HCT116 (cell line): ENCODE measurements at regions not wholly inside any gene's neighbourhood (a gene's known extent, or its start where the extent isn't known, plus 50 kb on each side); places are given as distances from the start of the nearest gene placed in this dataset.

ENCODE experiments used
- ATAC-seq: fragments of 200-7000 bp; cut with Tn5 transposase; 2 replicates; pipeline ENCODE4 v1.9.1; 2020; ENCODE audit warnings: mild to moderate bottlenecking, moderate library complexity
- BruUV-seq: library from RNA; stranded (reverse); fragments of 400-500 nt; replicated peaks from 2 replicates; lab custom pipeline; 2021; lab: Mats Ljungman, UMichigan
- CTCF ChIA-PET: fragments of 300-600 bp; sonication (Branson Sonifier 250); formaldehyde crosslinking; loops from one replicate; lab custom pipeline; 2021; ENCODE audit warnings: antibody characterized with exemption; lab: Charles Lee
- POLR2A ChIA-PET: fragments of 300-600, 350-600 bp; sonication (Branson Sonifier 250); formaldehyde crosslinking; loops from one replicate; lab custom pipeline; 2021; ENCODE audit warnings: antibody characterized with exemption; lab: Charles Lee
- RAD21 ChIA-PET, 2 experiments: fragments of 300-600 bp; sonication (Branson Sonifier 250); formaldehyde crosslinking; loops; one replicate each; lab custom pipeline; 2023; ENCODE audit warnings: low total read pairs in 2 of 2; ENCODE audit not compliant: uncharacterized antibody in 2 of 2, unreplicated experiment in 2 of 2, low non-redundant PET in 1 of 2; lab: Charles Lee
- DNase-seq: peaks from one replicate; pipeline ENCODE4 v3.0.0-alpha.2; 2010; ENCODE audit warnings: low read depth, low spot score
- H2AFZ ChIP-seq: fragments of 200-600 bp; shearing (Covaris generic), sonication (generic); 2 replicates; pipeline ENCODE4 v1.6.1; 2017; ENCODE audit warnings: low read depth, mixed run types, mixed read lengths, antibody characterized with exemption, low read length; ENCODE audit not compliant: poor library complexity, severe bottlenecking
- H3K27ac ChIP-seq: 2 replicates; pipeline ENCODE4 v1.5.1; 2012; ENCODE audit warnings: low read depth, low read length
- H3K27me3 ChIP-seq: fragments of 200-600 bp; sonication (generic); 2 replicates; pipeline ENCODE4 v1.6.1; 2016; ENCODE audit warnings: mixed run types, low read length, mixed read lengths; ENCODE audit not compliant: insufficient read depth
- H3K36me3 ChIP-seq, 2 experiments: fragments of 200-500 bp in 1 of 2; fragments of 200-600 bp in 1 of 2; sonication (Bioruptor generic) in 1 of 2; sonication (generic) in 1 of 2; 2 replicates each; pipeline versions ENCODE4 v1.5.1 to v1.6.1; 2014 to 2016; ENCODE audit warnings: low read length in 2 of 2, inconsistent platforms in 1 of 2, mixed read lengths in 1 of 2, mixed run types in 1 of 2; ENCODE audit not compliant: insufficient read depth in 2 of 2, control insufficient read depth in 1 of 2
- H3K4me1 ChIP-seq, 2 experiments: fragments of 200-600 bp in 1 of 2; sonication (generic) in 1 of 2; 2 replicates each; pipeline versions ENCODE4 v1.5.1 to v1.6.1; 2012 to 2017; ENCODE audit warnings: low read length in 2 of 2, inconsistent platforms in 1 of 2, mild to moderate bottlenecking in 1 of 2, mixed read lengths in 1 of 2, mixed run types in 1 of 2, moderate library complexity in 1 of 2; ENCODE audit not compliant: insufficient read depth in 2 of 2, control insufficient read depth in 1 of 2
- H3K4me2 ChIP-seq: fragments of 200-600 bp; sonication (generic); 2 replicates; pipeline ENCODE4 v1.6.1; 2017; ENCODE audit warnings: mixed run types, low read length, mixed read lengths
- H3K4me3 ChIP-seq, 2 experiments: fragments of 200-600 bp in 1 of 2; sonication (generic) in 1 of 2; replicated peaks in 1 of 2; 2 replicates each; pipeline ENCODE4 v1.5.1; 2011 to 2016; ENCODE audit warnings: low read length in 2 of 2, control low read depth in 1 of 2, low read depth in 1 of 2, mild to moderate bottlenecking in 1 of 2, mixed read lengths in 1 of 2, mixed run types in 1 of 2
- H3K79me2 ChIP-seq: fragments of 200-600 bp; sonication (generic); 2 replicates; pipeline ENCODE4 v1.6.1; 2017; ENCODE audit warnings: mild to moderate bottlenecking, mixed run types, low read length, moderate library complexity, mixed read lengths; ENCODE audit not compliant: insufficient read depth
- H3K9ac ChIP-seq: fragments of 200-600 bp; sonication (generic); 2 replicates; pipeline ENCODE4 v1.6.1; 2016; ENCODE audit warnings: low read length, mixed read lengths
- H3K9me2 ChIP-seq: fragments of 200-600 bp; sonication (generic), shearing (Covaris generic); 2 replicates; pipeline ENCODE4 v1.6.1; 2017; ENCODE audit warnings: mixed run types, mild to moderate bottlenecking, moderate library complexity; ENCODE audit not compliant: insufficient read depth
- H3K9me3 ChIP-seq, 2 experiments: fragments of 200-500 bp in 1 of 2; fragments of 200-600 bp in 1 of 2; sonication (Bioruptor generic) in 1 of 2; sonication (generic) in 1 of 2; 2 replicates each; pipeline ENCODE4 v1.6.1; 2014 to 2017; ENCODE audit warnings: low read length in 2 of 2, mixed read lengths in 2 of 2, inconsistent platforms in 1 of 2, low read depth in 1 of 2, mild to moderate bottlenecking in 1 of 2, mixed run types in 1 of 2, moderate library complexity in 1 of 2; ENCODE audit not compliant: control insufficient read depth in 1 of 2, insufficient read depth in 1 of 2
- H4K20me1 ChIP-seq: fragments of 200-600 bp; sonication (generic), shearing (Covaris generic); 2 replicates; pipeline ENCODE4 v1.6.1; 2017; ENCODE audit warnings: mixed run types, mild to moderate bottlenecking, moderate library complexity; ENCODE audit not compliant: insufficient read depth
- CBX3 ChIP-seq: IDR thresholded peaks from 2 replicates; pipeline ENCODE4 v1.6.1; 2012; ENCODE audit warnings: low read depth
- CTCF ChIP-seq, 3 experiments: fragments of 200-600 bp in 1 of 3; sonication (generic) in 1 of 3; IDR thresholded peaks in 2 of 3; conservative IDR thresholded peaks in 1 of 3; 2 replicates each; pipeline ENCODE4 v1.5.1; 2012 to 2017; ENCODE audit warnings: low read depth in 2 of 3, low read length in 2 of 3, antibody characterized with exemption in 1 of 3, borderline replicate concordance in 1 of 3, control low read depth in 1 of 3, mild to moderate bottlenecking in 1 of 3, mixed read lengths in 1 of 3, mixed run types in 1 of 3, moderate library complexity in 1 of 3; ENCODE audit not compliant: insufficient read depth in 1 of 3
- EGR1 ChIP-seq: IDR thresholded peaks from 2 replicates; pipeline ENCODE4 v1.6.1; 2012; ENCODE audit warnings: low read depth
- EZH2 ChIP-seq: fragments of 200-600 bp; sonication (generic); IDR thresholded peaks from 2 replicates; pipeline ENCODE4 v1.6.1; 2017; ENCODE audit warnings: antibody characterized with exemption, mixed run types
- EZH2phosphoT487 ChIP-seq: fragments of 200-600 bp; IDR thresholded peaks from 2 replicates; pipeline ENCODE4 v1.6.1; 2018; ENCODE audit warnings: antibody characterized with exemption, borderline replicate concordance
- MAX ChIP-seq: IDR thresholded peaks from 2 replicates; pipeline ENCODE4 v1.6.1; 2012
- POLR2A ChIP-seq: IDR thresholded peaks from 2 replicates; pipeline ENCODE4 v1.7.0; 2011; ENCODE audit warnings: borderline replicate concordance; ENCODE audit not compliant: insufficient read depth, insufficient read length; ENCODE audit errors: extremely low read depth
- RAD21 ChIP-seq: IDR thresholded peaks from 2 replicates; pipeline ENCODE4 v1.6.1; 2012; ENCODE audit warnings: low read depth, mild to moderate bottlenecking
- REST ChIP-seq: IDR thresholded peaks from 2 replicates; pipeline ENCODE4 v1.6.1; 2012; ENCODE audit warnings: low read depth
- SIN3A ChIP-seq: IDR thresholded peaks from 2 replicates; pipeline ENCODE4 v1.6.1; 2012; ENCODE audit warnings: low read depth
- SRF ChIP-seq: IDR thresholded peaks from 2 replicates; pipeline ENCODE4 v1.6.1; 2012; ENCODE audit warnings: low read depth
- TCF7L2 ChIP-seq: IDR thresholded peaks from 2 replicates; pipeline ENCODE4 v1.7.0; 2011; ENCODE audit warnings: borderline replicate concordance, inconsistent platforms; ENCODE audit not compliant: insufficient read depth, insufficient read length; ENCODE audit errors: extremely low read depth
- ZFX ChIP-seq: fragments of 450-650 bp; IDR thresholded peaks from 2 replicates; pipeline ENCODE4 v1.6.1; 2017
- intact Hi-C: fragments of 100-400 bp; cut with micrococcal nuclease; formaldehyde crosslinking; loops from 2 replicates; pipeline ENCODE4 v1.10.0; 2022
- TF ChIP-seq, protein P1 (sequence below): IDR thresholded peaks from 2 replicates; pipeline ENCODE4 v1.6.1; 2012

GRCh38 chr10:131451407-131452015 lies 140.0 kb upstream of the TCERG1L start:
- Histone ChIP-seq H3K9ac (no peak overlapping the region), H3K4me1 (no peaks in the 10 kb centered on the region), H3K9me3 (no peaks in the 10 kb centered on the region), H3K4me3 (no peak overlapping the region), H3K4me2 (no peak overlapping the region), H3K27me3 (peaks cover 1% of the 10 kb centered on the region; the same call in 1 of the 2 replicates), H3K9me2 (no peaks in the 10 kb centered on the region), H2AFZ (no peak overlapping the region), H3K27ac (no peak overlapping the region), H3K36me3 (no peaks in the 10 kb centered on the region), H3K79me2 (no peaks in the 10 kb centered on the region), H4K20me1 (no peaks in the 10 kb centered on the region)
- intact Hi-C loops = loop anchor here (10.0 kb wide), 1 partner anchor 423 kb away; no protein-coding TSS in a partner anchor
- no peak for ATAC-seq
- ChIA-PET POLR2A (no interaction called here), CTCF (no interaction called here), RAD21 (no interaction called here)
- DNase-seq = no peak
- no TSS peak for BruUV-seq
- TF ChIP-seq CBX3 (no peak), EZH2 (no peak), POLR2A (no peak), REST (no peak), EZH2phosphoT487 (no peak), SRF (no peak), MAX (no peak), EGR1 (no peak), SIN3A (no peak), RAD21 (no peak), CTCF (IDR thresholded peaks at IDR 0.05 in 2 of 3, conservative IDR thresholded peaks at IDR 0.05 in 1 of 3; ENCODE audit: borderline replicate concordance in 1 of 3, insufficient read depth in 1 of 3, low read depth in 2 of 3, low read length in 2 of 3) (no peak), ZFX (no peak), TCF7L2 (no peak)
- TF ChIP-seq, protein P1, sequence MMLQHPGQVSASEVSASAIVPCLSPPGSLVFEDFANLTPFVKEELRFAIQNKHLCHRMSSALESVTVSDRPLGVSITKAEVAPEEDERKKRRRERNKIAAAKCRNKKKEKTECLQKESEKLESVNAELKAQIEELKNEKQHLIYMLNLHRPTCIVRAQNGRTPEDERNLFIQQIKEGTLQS = no peak
- TF ChIP-seq, all 23 proteins: peak for 0
